ENCODE measurements at regions not wholly inside any gene's neighbourhood (a gene's known extent, or its start where the extent isn't known, plus 50 kb on each side); places are given as distances from the start of the nearest gene placed in this dataset.

GRCh38 chr22:48156603-48157355, 1394.3 kb downstream of the TBC1D22A start:
- TF ChIP-seq RARB (CRISPR knock-in tag; IDR thresholded peaks at IDR 0.05), result no peak
- TF ChIP-seq BACH2 (CRISPR knock-in tag; IDR thresholded peaks at IDR 0.05; ENCODE audit: borderline replicate concordance), result no peak
- TF ChIP-seq CREB5 (CRISPR knock-in tag; IDR thresholded peaks at IDR 0.05; ENCODE audit: low read depth), result no peak
- no peak for TF ChIP-seq ZNF8 (CRISPR knock-in tag; IDR thresholded peaks at IDR 0.05)
- no peak for TF ChIP-seq TCF4 (CRISPR knock-in tag; IDR thresholded peaks at IDR 0.05; ENCODE audit: borderline replicate concordance)
- no peak for TF ChIP-seq CSDC2 (CRISPR knock-in tag; IDR thresholded peaks at IDR 0.05)
- TF ChIP-seq ZNF565 (CRISPR knock-in tag; conservative IDR thresholded peaks at IDR 0.05; ENCODE audit: low read depth), result no peak
- no peak for TF ChIP-seq ZFP3 (CRISPR knock-in tag; IDR thresholded peaks at IDR 0.05)
- no peak for TF ChIP-seq PPARA (CRISPR knock-in tag; IDR thresholded peaks at IDR 0.05; ENCODE audit: borderline replicate concordance)

Data from SK-N-SH treated with all-trans-retinoic acid at 6 μM for 48 hours (cell line).